ENCODE measurements at regions not wholly inside any gene's neighbourhood (a gene's known extent, or its start where the extent isn't known, plus 50 kb on each side); places are given as distances from the start of the nearest gene placed in this dataset.

DNA sequence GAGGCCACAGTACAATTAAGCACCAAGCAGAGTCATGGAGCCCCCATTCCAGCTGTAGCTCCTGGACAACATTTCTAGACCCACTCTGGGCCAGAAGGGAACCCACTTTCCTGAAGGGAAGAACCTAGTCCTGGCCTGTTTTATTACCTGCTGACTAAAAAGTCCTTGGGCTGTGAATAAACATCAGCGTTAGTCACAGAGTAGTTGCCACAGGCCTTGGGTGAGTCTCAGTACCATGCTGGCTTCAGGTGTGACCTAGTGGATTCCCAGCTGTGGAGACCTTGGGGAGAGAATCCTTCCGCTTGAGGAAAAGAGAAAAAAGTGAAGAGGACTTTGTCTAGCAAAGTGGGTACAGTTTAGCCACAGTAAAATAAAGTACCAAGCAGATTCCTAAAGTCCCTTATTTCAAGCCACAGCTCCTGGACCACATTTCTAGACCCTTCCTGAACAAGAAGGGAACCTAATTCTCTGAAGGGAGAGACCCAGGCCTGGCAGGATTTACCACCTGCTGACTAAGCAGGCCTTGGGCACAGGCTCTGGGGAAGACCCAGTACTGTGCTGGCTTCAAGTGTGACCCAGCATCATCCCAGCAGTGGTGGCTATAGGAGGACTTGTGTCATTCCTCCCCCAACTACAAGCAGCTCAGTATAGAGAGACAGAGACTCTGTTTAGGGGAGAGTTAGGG, 118.3 kb upstream of the KCNH8 start:
- in situ Hi-C loops (cut with MboI; ENCODE audit: low sequenced_read_pairs, unreplicated experiment) = no loop called here
- TF ChIP-seq, protein P1, sequence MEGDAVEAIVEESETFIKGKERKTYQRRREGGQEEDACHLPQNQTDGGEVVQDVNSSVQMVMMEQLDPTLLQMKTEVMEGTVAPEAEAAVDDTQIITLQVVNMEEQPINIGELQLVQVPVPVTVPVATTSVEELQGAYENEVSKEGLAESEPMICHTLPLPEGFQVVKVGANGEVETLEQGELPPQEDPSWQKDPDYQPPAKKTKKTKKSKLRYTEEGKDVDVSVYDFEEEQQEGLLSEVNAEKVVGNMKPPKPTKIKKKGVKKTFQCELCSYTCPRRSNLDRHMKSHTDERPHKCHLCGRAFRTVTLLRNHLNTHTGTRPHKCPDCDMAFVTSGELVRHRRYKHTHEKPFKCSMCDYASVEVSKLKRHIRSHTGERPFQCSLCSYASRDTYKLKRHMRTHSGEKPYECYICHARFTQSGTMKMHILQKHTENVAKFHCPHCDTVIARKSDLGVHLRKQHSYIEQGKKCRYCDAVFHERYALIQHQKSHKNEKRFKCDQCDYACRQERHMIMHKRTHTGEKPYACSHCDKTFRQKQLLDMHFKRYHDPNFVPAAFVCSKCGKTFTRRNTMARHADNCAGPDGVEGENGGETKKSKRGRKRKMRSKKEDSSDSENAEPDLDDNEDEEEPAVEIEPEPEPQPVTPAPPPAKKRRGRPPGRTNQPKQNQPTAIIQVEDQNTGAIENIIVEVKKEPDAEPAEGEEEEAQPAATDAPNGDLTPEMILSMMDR (IDR thresholded peaks at IDR 0.05; ENCODE audit: borderline replicate concordance, control extremely low read depth, extremely low read depth, insufficient read depth, missing control alignments) = no peak
- no peak for DNase-seq (ENCODE audit: low spot score)

DNA sequence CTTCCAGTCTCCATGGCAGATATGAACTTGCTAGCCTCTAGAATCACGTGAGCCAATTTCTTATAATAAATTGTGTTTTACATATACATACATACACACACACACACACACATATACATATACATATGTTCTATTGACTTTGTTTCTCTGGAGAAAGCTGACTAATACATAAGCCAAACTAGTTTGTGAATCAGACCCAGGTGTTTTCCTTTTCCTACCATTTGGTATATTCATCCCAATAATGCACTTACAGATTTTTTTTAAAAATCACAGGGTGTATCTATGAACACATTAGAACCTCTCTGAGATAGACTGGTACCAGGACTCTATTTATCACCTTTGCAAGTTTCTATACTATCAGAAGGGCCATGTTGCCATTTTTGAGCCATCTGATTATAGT, 122.9 kb upstream of the KCNH8 start:
- no peak for DNase-seq (ENCODE audit: low spot score)
- in situ Hi-C loops (cut with MboI; ENCODE audit: low sequenced_read_pairs, unreplicated experiment) = no loop called here
- TF ChIP-seq, protein P1 (IDR thresholded peaks at IDR 0.05; ENCODE audit: borderline replicate concordance, control extremely low read depth, extremely low read depth, insufficient read depth, missing control alignments) = no peak

- in situ Hi-C loops (cut with MboI; ENCODE audit: low sequenced_read_pairs, unreplicated experiment) = no loop called here
- DNase-seq (ENCODE audit: low spot score) = no peak
- TF ChIP-seq, protein P1 (IDR thresholded peaks at IDR 0.05; ENCODE audit: borderline replicate concordance, control extremely low read depth, extremely low read depth, insufficient read depth, missing control alignments) = no peak
Observed at GRCh38 chr3:19022546-19022945, 125.8 kb upstream of the KCNH8 start.

GRCh38 chr3:19016851-19017250, 131.5 kb upstream of the KCNH8 start:
- TF ChIP-seq, protein P1 (IDR thresholded peaks at IDR 0.05; ENCODE audit: borderline replicate concordance, control extremely low read depth, extremely low read depth, insufficient read depth, missing control alignments) = no peak
- no peak for DNase-seq (ENCODE audit: low spot score)
- in situ Hi-C loops (cut with MboI; ENCODE audit: low sequenced_read_pairs, unreplicated experiment) = no loop called here

GRCh38 chr3:19013879-19014278, 134.4 kb upstream of the KCNH8 start:
- DNase-seq (ENCODE audit: low spot score) = no peak
- TF ChIP-seq, protein P1 (IDR thresholded peaks at IDR 0.05; ENCODE audit: borderline replicate concordance, control extremely low read depth, extremely low read depth, insufficient read depth, missing control alignments) = no peak
- in situ Hi-C loops (cut with MboI; ENCODE audit: low sequenced_read_pairs, unreplicated experiment) = no loop called here

DNA sequence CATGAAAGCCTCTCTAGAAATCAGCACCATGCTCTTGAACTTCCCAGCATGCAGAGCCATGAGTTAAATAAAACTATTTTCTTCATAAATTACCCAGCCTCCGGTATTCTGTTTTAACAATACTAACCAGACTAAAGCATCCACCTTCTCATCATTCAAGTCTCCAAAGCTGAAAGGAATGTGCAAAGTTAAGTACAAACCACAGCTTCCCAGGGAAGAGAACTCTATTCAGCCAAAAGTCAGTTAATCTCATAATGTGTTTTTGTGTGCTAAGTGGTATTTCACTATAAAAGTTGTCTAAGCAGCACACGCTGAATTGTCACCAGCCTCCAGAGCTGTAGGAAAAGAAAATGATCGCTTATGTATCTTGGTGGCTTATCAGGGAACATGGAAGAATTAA, 135.5 kb upstream of the KCNH8 start:
- DNase-seq (ENCODE audit: low spot score) = no peak
- in situ Hi-C loops (cut with MboI; ENCODE audit: low sequenced_read_pairs, unreplicated experiment) = no loop called here
- TF ChIP-seq, protein P1 (IDR thresholded peaks at IDR 0.05; ENCODE audit: borderline replicate concordance, control extremely low read depth, extremely low read depth, insufficient read depth, missing control alignments) = no peak

Data from GM13976 (cell line).